ENCODE measurements at regions not wholly inside any gene's neighbourhood (a gene's known extent, or its start where the extent isn't known, plus 50 kb on each side); places are given as distances from the start of the nearest gene placed in this dataset.
A peak's percentile ranks its signal among the peaks of the same experiment; 100 is the strongest.

DNA sequence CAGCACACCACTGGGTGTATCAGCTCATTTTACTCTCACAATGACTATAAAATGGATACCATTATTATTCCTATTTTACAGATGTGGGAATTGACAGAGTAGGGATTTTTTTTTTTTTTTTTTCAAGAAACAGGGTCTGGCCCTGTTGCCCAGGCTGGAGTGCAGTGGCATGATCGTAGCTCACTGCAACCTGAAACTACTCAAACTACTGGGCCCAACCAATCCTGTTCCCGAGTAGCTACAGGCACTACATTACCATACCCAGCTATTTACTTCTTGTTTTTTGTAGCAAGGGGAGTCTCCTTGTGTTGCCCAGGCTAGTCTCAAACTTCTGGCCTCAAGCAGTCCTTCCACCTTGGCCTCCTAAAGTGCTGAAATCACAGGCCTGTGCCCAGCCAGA is 95.2 kb downstream of the LARP7 start:
- no peak for FAIRE-seq
- dilution Hi-C loops (cut with MboI; ENCODE audit: extremely low pct_ligation_motif_present, low sequenced_read_pairs): no loop called here
- no peak overlapping the region for H3K27ac ChIP-seq (ENCODE audit: control insufficient read depth, insufficient read depth, low read length)

DNA sequence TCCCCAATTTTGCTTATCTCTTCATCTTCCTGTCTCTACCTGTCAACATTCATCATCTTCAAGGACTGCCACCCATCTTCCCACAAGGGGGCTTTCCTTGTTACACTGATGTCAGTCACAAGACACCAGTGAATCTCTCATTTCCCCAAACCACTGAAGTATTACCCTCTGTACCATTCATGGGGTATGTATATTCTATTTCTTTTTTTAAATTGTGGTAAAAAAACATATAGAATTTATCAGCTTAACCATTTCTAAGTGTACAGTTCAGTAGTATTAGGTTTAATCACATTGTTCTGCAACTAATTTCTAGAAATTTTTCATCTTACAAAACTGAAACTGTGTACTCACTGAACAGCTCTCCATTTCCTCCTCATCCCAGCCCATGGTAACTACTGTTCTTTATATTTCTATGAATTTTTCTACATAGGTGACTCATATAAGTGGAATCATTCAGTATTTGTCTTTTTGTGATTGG is 98.6 kb downstream of the LARP7 start:
- TF ChIP-seq EZH2 (IDR thresholded peaks at IDR 0.05; ENCODE audit: low read length): no peak
- TF ChIP-seq, protein P1, sequence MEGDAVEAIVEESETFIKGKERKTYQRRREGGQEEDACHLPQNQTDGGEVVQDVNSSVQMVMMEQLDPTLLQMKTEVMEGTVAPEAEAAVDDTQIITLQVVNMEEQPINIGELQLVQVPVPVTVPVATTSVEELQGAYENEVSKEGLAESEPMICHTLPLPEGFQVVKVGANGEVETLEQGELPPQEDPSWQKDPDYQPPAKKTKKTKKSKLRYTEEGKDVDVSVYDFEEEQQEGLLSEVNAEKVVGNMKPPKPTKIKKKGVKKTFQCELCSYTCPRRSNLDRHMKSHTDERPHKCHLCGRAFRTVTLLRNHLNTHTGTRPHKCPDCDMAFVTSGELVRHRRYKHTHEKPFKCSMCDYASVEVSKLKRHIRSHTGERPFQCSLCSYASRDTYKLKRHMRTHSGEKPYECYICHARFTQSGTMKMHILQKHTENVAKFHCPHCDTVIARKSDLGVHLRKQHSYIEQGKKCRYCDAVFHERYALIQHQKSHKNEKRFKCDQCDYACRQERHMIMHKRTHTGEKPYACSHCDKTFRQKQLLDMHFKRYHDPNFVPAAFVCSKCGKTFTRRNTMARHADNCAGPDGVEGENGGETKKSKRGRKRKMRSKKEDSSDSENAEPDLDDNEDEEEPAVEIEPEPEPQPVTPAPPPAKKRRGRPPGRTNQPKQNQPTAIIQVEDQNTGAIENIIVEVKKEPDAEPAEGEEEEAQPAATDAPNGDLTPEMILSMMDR (optimal IDR thresholded peaks at IDR 0.05 in 1 of 3, IDR thresholded peaks at IDR 0.05 in 1 of 3, conservative IDR thresholded peaks at IDR 0.05 in 1 of 3; ENCODE audit: extremely low read depth in 1 of 3, insufficient read depth in 2 of 3, low read length in 3 of 3): no peak
- DNase-seq (ENCODE audit: low read depth, low spot score) (no peak), FAIRE-seq (no peak)
- Histone ChIP-seq H3K9me3 (ENCODE audit: control insufficient read depth, low read depth, low read length) (no peaks in the 10 kb centered on the region), H3K27ac (ENCODE audit: control insufficient read depth, insufficient read depth, low read length) (no peak overlapping the region), H3K4me2 (ENCODE audit: control insufficient read depth, extremely low read depth, insufficient read depth, low read depth, low read length) (peak overlapping the region; percentile 22), H2AFZ (ENCODE audit: control insufficient read depth, low read length) (peak overlapping the region; percentile 53), H3K9me1 (ENCODE audit: control insufficient read depth, extremely low read depth, insufficient read depth, low read length) (no peaks in the 10 kb centered on the region), H3K79me2 (ENCODE audit: control insufficient read depth, insufficient read depth, low read length) (no peaks in the 10 kb centered on the region), H3K27me3 (ENCODE audit: control insufficient read depth, extremely low read depth, insufficient read depth, low read length) (no peaks in the 10 kb centered on the region), H3K36me3 (ENCODE audit: control insufficient read depth in 2 of 2, extremely low read depth in 1 of 2, insufficient read depth in 2 of 2, low read length in 2 of 2) (no peaks in the 10 kb centered on the region), H3K4me1 (ENCODE audit: control insufficient read depth, extremely low read depth, insufficient read depth, low read length) (peaks cover 4% of the 10 kb centered on the region), H3K9ac (ENCODE audit: control insufficient read depth, extremely low read depth, insufficient read depth, low read length) (no peak overlapping the region), H3K4me3 (ENCODE audit: control insufficient read depth in 2 of 3, extremely low read depth in 1 of 3, insufficient read depth in 2 of 3, low read depth in 1 of 3, low read length in 3 of 3) (peak overlapping the region in 1 of 3 experiments; percentile 10), H4K20me1 (ENCODE audit: control insufficient read depth, extremely low read depth, insufficient read depth, low read length) (no peaks in the 10 kb centered on the region)
- dilution Hi-C loops (cut with MboI; ENCODE audit: extremely low pct_ligation_motif_present, low sequenced_read_pairs): no loop called here

More for the DNA sequence above, 95.2 kb downstream of the LARP7 start:
- H3K4me3 ChIP-seq (ENCODE audit: control insufficient read depth in 2 of 3, extremely low read depth in 1 of 3, insufficient read depth in 2 of 3, low read depth in 1 of 3, low read length in 3 of 3): no peak overlapping the region
- H3K79me2 ChIP-seq (ENCODE audit: control insufficient read depth, insufficient read depth, low read length): no peaks in the 10 kb centered on the region
- H3K4me2 ChIP-seq (ENCODE audit: control insufficient read depth, extremely low read depth, insufficient read depth, low read depth, low read length): no peak overlapping the region
- H2AFZ ChIP-seq (ENCODE audit: control insufficient read depth, low read length): no peak overlapping the region
- H3K36me3 ChIP-seq (ENCODE audit: control insufficient read depth in 2 of 2, extremely low read depth in 1 of 2, insufficient read depth in 2 of 2, low read length in 2 of 2): no peaks in the 10 kb centered on the region
- no peak overlapping the region for H3K9ac ChIP-seq (ENCODE audit: control insufficient read depth, extremely low read depth, insufficient read depth, low read length)
- DNase-seq (ENCODE audit: low read depth, low spot score): no peak
- no peaks in the 10 kb centered on the region for H4K20me1 ChIP-seq (ENCODE audit: control insufficient read depth, extremely low read depth, insufficient read depth, low read length)
- H3K4me1 ChIP-seq (ENCODE audit: control insufficient read depth, extremely low read depth, insufficient read depth, low read length): no peaks in the 10 kb centered on the region
- TF ChIP-seq, protein P1 (optimal IDR thresholded peaks at IDR 0.05 in 1 of 3, IDR thresholded peaks at IDR 0.05 in 1 of 3, conservative IDR thresholded peaks at IDR 0.05 in 1 of 3; ENCODE audit: extremely low read depth in 1 of 3, insufficient read depth in 2 of 3, low read length in 3 of 3): no peak
- TF ChIP-seq EZH2 (IDR thresholded peaks at IDR 0.05; ENCODE audit: low read length): no peak
- H3K9me1 ChIP-seq (ENCODE audit: control insufficient read depth, extremely low read depth, insufficient read depth, low read length): no peaks in the 10 kb centered on the region
- H3K27me3 ChIP-seq (ENCODE audit: control insufficient read depth, extremely low read depth, insufficient read depth, low read length): no peaks in the 10 kb centered on the region
- H3K9me3 ChIP-seq (ENCODE audit: control insufficient read depth, low read depth, low read length): no peaks in the 10 kb centered on the region

Data from keratinocyte (primary cell).